A673 (cell line): ENCODE measurements at regions not wholly inside any gene's neighbourhood (a gene's known extent, or its start where the extent isn't known, plus 50 kb on each side); places are given as distances from the start of the nearest gene placed in this dataset.

Experiments used
- BruUV-seq: library from RNA; stranded (reverse); fragments of 400-500 nt; replicated peaks from 2 replicates; lab custom pipeline; 2021; lab: Mats Ljungman, UMichigan
- CTCF ChIA-PET: fragments of 300-600 bp; sonication (Branson Sonifier 250); formaldehyde crosslinking; loops from one replicate; lab custom pipeline; 2022; ENCODE audit warnings: antibody characterized with exemption; lab: Charles Lee
- POLR2A ChIA-PET: fragments of 300-600 bp; sonication (Branson Sonifier 250); formaldehyde crosslinking; loops from one replicate; lab custom pipeline; 2022; ENCODE audit warnings: antibody characterized with exemption; ENCODE audit not compliant: low non-redundant PET; lab: Charles Lee
- DNase-seq: peaks from one replicate; pipeline ENCODE4 v3.0.0-alpha.2; 2015; ENCODE audit warnings: low spot score
- H3K27ac ChIP-seq: fragments of 200-600 bp; sonication (generic); 2 replicates; pipeline ENCODE4 v1.5.1; 2016; ENCODE audit warnings: mixed run types, low read depth, mild to moderate bottlenecking, mixed read lengths, antibody characterized with exemption, low read length; ENCODE audit not compliant: poor library complexity, severe bottlenecking
- H3K27me3 ChIP-seq: fragments of 200-600 bp; sonication (generic); replicated peaks from 2 replicates; pipeline ENCODE4 v1.6.1; 2017; ENCODE audit warnings: mixed run types, low read depth, mild to moderate bottlenecking, mixed read lengths, antibody characterized with exemption, low read length; ENCODE audit not compliant: insufficient read depth, poor library complexity
- H3K36me3 ChIP-seq: fragments of 200-600 bp; sonication (generic); 2 replicates; pipeline ENCODE4 v1.6.1; 2016; ENCODE audit warnings: mixed run types, mild to moderate bottlenecking, mixed read lengths, antibody characterized with exemption, low read length; ENCODE audit not compliant: insufficient read depth, poor library complexity, severe bottlenecking
- H3K4me1 ChIP-seq: fragments of 200-600 bp; sonication (generic); 2 replicates; pipeline ENCODE4 v1.6.1; 2017; ENCODE audit warnings: mixed run types, mild to moderate bottlenecking, mixed read lengths, antibody characterized with exemption, low read length; ENCODE audit not compliant: insufficient read depth, poor library complexity, severe bottlenecking
- H3K4me3 ChIP-seq: fragments of 200-600 bp; sonication (generic); 2 replicates; pipeline ENCODE4 v1.5.1; 2016; ENCODE audit warnings: low read depth, mixed run types, mild to moderate bottlenecking, mixed read lengths, low read length; ENCODE audit not compliant: poor library complexity, severe bottlenecking
- H3K9me3 ChIP-seq: fragments of 200-600 bp; sonication (generic); 2 replicates; pipeline ENCODE4 v1.6.1; 2016; ENCODE audit warnings: mixed run types, low read depth, mild to moderate bottlenecking, mixed read lengths, antibody characterized with exemption, low read length; ENCODE audit not compliant: poor library complexity, severe bottlenecking
- CTCF ChIP-seq: fragments of 300-800, 200-600 bp; sonication (generic); conservative IDR thresholded peaks from 2 replicates; pipeline ENCODE4 v1.5.1; 2017; ENCODE audit warnings: low read depth, mild to moderate bottlenecking, antibody characterized with exemption, low read length, moderate library complexity, mixed read lengths
- EZH2 ChIP-seq: fragments of 200-600 bp; sonication (generic); IDR thresholded peaks from 2 replicates; pipeline ENCODE4 v1.6.1; 2017; ENCODE audit warnings: borderline replicate concordance, low read depth, mild to moderate bottlenecking, mixed read lengths, antibody characterized with exemption, low read length; ENCODE audit not compliant: poor library complexity, severe bottlenecking
- intact Hi-C: fragments of 100-400 bp; cut with micrococcal nuclease; formaldehyde crosslinking; loops from one replicate; pipeline ENCODE4 v1.10.0; 2022; ENCODE audit not compliant: unreplicated experiment

GRCh38 chr6:15781333-15781732 is 118.5 kb upstream of the DTNBP1 start:
- CTCF ChIA-PET: interaction anchor here (0.6 kb wide), 1 partner anchor 957 kb away, joined by 4 read pairs; no protein-coding TSS in a partner anchor
- intact Hi-C loops: no loop called here
- POLR2A ChIA-PET: no interaction called here

GRCh38 chr6:15780437-15780836 is 117.6 kb upstream of the DTNBP1 start:
- POLR2A ChIA-PET: no interaction called here
- no peaks in the 10 kb centered on the region for H3K4me1 ChIP-seq

More at GRCh38 chr6:15781333-15781732, 118.5 kb upstream of the DTNBP1 start:
- Histone ChIP-seq H3K4me3 (no peak overlapping the region), H3K9me3 (no peaks in the 10 kb centered on the region), H3K27me3 (no peaks in the 10 kb centered on the region), H3K27ac (no peak overlapping the region), H3K4me1 (no peaks in the 10 kb centered on the region), H3K36me3 (no peaks in the 10 kb centered on the region)
- BruUV-seq: no TSS peak
- TF ChIP-seq EZH2 (no peak), CTCF (no peak)
- no peak for DNase-seq

GRCh38 chr6:15779726-15780125 is 116.9 kb upstream of the DTNBP1 start:
- Histone ChIP-seq H3K27me3 (no peaks in the 10 kb centered on the region), H3K36me3 (no peaks in the 10 kb centered on the region), H3K4me3 (no peak overlapping the region), H3K27ac (no peak overlapping the region), H3K9me3 (no peaks in the 10 kb centered on the region), H3K4me1 (no peaks in the 10 kb centered on the region)
- no peak for TF ChIP-seq CTCF
- TF ChIP-seq EZH2: no peak
- intact Hi-C loops: no loop called here
- BruUV-seq: no TSS peak
- POLR2A ChIA-PET: no interaction called here
- DNase-seq: no peak
- CTCF ChIA-PET: no interaction called here

More at GRCh38 chr6:15780437-15780836, 117.6 kb upstream of the DTNBP1 start:
- TF ChIP-seq CTCF: no peak
- TF ChIP-seq EZH2: no peak
- H3K4me3 ChIP-seq: no peak overlapping the region
- no TSS peak for BruUV-seq
- H3K27me3 ChIP-seq: no peaks in the 10 kb centered on the region
- intact Hi-C loops: no loop called here
- no peaks in the 10 kb centered on the region for H3K36me3 ChIP-seq
- H3K27ac ChIP-seq: no peak overlapping the region
- no peak for DNase-seq
- CTCF ChIA-PET: interaction anchor here (0.6 kb wide), 2 partner anchors 956 to 1986 kb away, joined by 3 to 4 read pairs; no protein-coding TSS in a partner anchor
- H3K9me3 ChIP-seq: no peaks in the 10 kb centered on the region
